Spleen (tissue), 11 donors: ENCODE measurements at regions not wholly inside any gene's neighbourhood (a gene's known extent, or its start where the extent isn't known, plus 50 kb on each side); places are given as distances from the start of the nearest gene placed in this dataset.

Experiments
- DNase-seq: peaks from one replicate; pipeline ENCODE4 v3.0.0-alpha.2; 2020
- H3K27ac ChIP-seq, 8 donors: fragments of 200-600 bp; sonication (generic) in 7 of 8; 1 replicate in 4 of 8; 2 replicates in 4 of 8; pipeline versions ENCODE4 v1.5.0 to v1.8.0; 2016 to 2021; ENCODE audit warnings: inconsistent platforms in 4 of 8, mild to moderate bottlenecking in 4 of 8, moderate library complexity in 1 of 8
- H3K27me3 ChIP-seq, 7 donors: fragments of 200-600 bp; sonication (generic) in 6 of 7; replicated peaks in 1 of 7; 1 replicate in 4 of 7; 2 replicates in 3 of 7; pipeline versions ENCODE4 v1.5.0 to v1.8.0; 2016 to 2021; ENCODE audit warnings: inconsistent platforms in 3 of 7, mild to moderate bottlenecking in 1 of 7
- H3K36me3 ChIP-seq, 6 donors: fragments of 200-600 bp; sonication (generic) in 5 of 6; 1 replicate in 4 of 6; 2 replicates in 2 of 6; pipeline versions ENCODE4 v1.5.0 to v1.8.0; 2016 to 2021; ENCODE audit warnings: inconsistent platforms in 2 of 6
- H3K4me1 ChIP-seq, 6 donors: fragments of 200-600 bp; sonication (generic) in 5 of 6; 1 replicate in 3 of 6; 2 replicates in 3 of 6; pipeline versions ENCODE4 v1.5.0 to v1.8.0; 2016 to 2021; ENCODE audit warnings: inconsistent platforms in 3 of 6
- H3K4me3 ChIP-seq, 8 donors: fragments of 200-600 bp; sonication (generic) in 7 of 8; 1 replicate in 4 of 8; 2 replicates in 4 of 8; pipeline versions ENCODE4 v1.5.0 to v1.8.0; 2016 to 2021; ENCODE audit warnings: inconsistent platforms in 4 of 8, mild to moderate bottlenecking in 4 of 8, moderate library complexity in 2 of 8
- H3K9me3 ChIP-seq, 8 donors: fragments of 200-600 bp; sonication (generic) in 7 of 8; 1 replicate in 4 of 8; 2 replicates in 4 of 8; pipeline versions ENCODE4 v1.5.0 to v1.8.0; 2016 to 2021; ENCODE audit warnings: inconsistent platforms in 4 of 8
- POLR2A ChIP-seq, 3 donors: fragments of 450-650 bp; IDR thresholded peaks; one replicate each; pipeline ENCODE4 v1.5.1; 2017; ENCODE audit warnings: antibody characterized with exemption in 3 of 3, mild to moderate bottlenecking in 1 of 3
- POLR2AphosphoS5 ChIP-seq, 3 donors: sonication (generic); formaldehyde crosslinking; IDR thresholded peaks; one replicate each; pipeline ENCODE4 v1.5.1; 2017; ENCODE audit warnings: antibody characterized with exemption in 3 of 3
- WGBS, 5 donors: extraction: QIAGEN DNeasy Blood & Tissue Kit in 3 of 5; methylation state at CpG; one replicate each; pipeline versions ENCODE4 v1.1.5 to v1.1.7; 2013 to 2018; 5-methylcytosine and 5-hydroxymethylcytosine counted together
- intact Hi-C: fragments of 100-400 bp; cut with DNase I; formaldehyde crosslinking; loops from one replicate; pipeline ENCODE4 v1.15.0; 2023; ENCODE audit warnings: low total_unique reads
- TF ChIP-seq, protein P1 (sequence below), 11 experiments: fragments of 200-600 bp in 7 of 11; fragments of 450-650 bp in 4 of 11; sonication (generic) in 4 of 11; IDR thresholded peaks in 8 of 11; conservative IDR thresholded peaks in 3 of 11; 1 replicate in 7 of 11; 2 replicates in 4 of 11; pipeline versions ENCODE4 v1.4.0 to v1.8.0; 2016 to 2021; ENCODE audit warnings: antibody characterized with exemption in 11 of 11, inconsistent platforms in 4 of 11, mild to moderate bottlenecking in 1 of 11
- donor health status: healthy with polysubstance abuse.
- donor health status: DM: no; HTN: no; CAD: no; lungs with moderate emphysema.
- donor health status: DM: no; HTN: no; CAD: no.
- donor health status: Bipolar disorder and iron deficiency.
- donor health status: healthy.
- donor health status: DM: no; HTN: no; CAD: no.
- donor health status: DM: yes; HTN: yes; CAD: no.

DNA sequence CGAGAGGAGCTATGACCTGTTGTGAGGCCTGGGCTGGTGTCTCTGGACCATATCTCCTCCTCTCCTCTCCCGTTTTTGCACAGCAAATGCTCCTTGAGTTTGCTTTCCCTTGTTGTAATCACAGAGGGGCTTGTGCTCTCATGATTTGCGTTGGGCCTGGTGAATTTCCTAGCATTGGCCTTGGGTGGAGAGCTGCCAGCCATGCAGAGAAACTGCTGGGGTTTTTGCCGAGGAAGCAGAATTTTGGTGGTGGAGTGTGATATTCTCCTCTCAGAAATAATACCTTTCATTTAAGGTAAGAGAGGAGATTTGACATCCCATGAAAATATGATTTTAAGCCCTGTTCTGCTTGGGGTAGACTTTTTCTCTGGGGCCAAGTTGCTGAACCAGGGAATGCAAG is 175.7 kb upstream of the CADM1 start:
- 60 to 70% (median 65%) methylated on average over 4 of the region's 4 CpGs for WGBS, 5 donors
- no peaks in the 10 kb centered on the region for H3K36me3 ChIP-seq
- no peaks in the 10 kb centered on the region for H3K9me3 ChIP-seq
- no peaks in the 10 kb centered on the region for H3K4me1 ChIP-seq
- DNase-seq, result no peak
- no peak overlapping the region for H3K4me3 ChIP-seq
- TF ChIP-seq, protein P1, sequence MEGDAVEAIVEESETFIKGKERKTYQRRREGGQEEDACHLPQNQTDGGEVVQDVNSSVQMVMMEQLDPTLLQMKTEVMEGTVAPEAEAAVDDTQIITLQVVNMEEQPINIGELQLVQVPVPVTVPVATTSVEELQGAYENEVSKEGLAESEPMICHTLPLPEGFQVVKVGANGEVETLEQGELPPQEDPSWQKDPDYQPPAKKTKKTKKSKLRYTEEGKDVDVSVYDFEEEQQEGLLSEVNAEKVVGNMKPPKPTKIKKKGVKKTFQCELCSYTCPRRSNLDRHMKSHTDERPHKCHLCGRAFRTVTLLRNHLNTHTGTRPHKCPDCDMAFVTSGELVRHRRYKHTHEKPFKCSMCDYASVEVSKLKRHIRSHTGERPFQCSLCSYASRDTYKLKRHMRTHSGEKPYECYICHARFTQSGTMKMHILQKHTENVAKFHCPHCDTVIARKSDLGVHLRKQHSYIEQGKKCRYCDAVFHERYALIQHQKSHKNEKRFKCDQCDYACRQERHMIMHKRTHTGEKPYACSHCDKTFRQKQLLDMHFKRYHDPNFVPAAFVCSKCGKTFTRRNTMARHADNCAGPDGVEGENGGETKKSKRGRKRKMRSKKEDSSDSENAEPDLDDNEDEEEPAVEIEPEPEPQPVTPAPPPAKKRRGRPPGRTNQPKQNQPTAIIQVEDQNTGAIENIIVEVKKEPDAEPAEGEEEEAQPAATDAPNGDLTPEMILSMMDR (IDR thresholded peaks at IDR 0.05 in 8 of 11, conservative IDR thresholded peaks at IDR 0.05 in 3 of 11), result no peak
- TF ChIP-seq POLR2A (IDR thresholded peaks at IDR 0.05), result no peak
- TF ChIP-seq POLR2AphosphoS5 (IDR thresholded peaks at IDR 0.05), result no peak
- intact Hi-C loops, result no loop called here
- H3K27ac ChIP-seq, result no peak overlapping the region
- no peaks in the 10 kb centered on the region for H3K27me3 ChIP-seq

DNA sequence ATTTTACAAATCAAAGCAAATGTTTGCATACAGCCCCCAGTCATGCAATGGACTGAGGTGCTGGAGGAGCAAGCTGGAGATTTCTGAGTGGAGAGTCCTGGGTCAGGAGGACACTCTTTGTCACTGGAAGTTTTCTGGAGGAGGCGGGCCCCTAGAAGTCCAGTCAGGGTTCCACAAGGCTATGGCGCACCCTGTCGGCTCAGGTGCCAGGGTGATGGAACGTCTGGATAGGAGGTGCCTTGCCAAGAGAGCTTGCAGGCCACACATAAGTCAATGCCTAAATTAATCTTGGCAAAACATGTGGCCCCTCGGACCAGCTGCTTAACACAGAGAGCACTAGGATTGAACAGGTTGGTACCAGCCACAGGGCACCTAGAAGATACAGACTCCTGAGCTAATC is 174.7 kb upstream of the CADM1 start:
- H3K4me1 ChIP-seq, result no peaks in the 10 kb centered on the region
- DNase-seq, result no peak

DNA sequence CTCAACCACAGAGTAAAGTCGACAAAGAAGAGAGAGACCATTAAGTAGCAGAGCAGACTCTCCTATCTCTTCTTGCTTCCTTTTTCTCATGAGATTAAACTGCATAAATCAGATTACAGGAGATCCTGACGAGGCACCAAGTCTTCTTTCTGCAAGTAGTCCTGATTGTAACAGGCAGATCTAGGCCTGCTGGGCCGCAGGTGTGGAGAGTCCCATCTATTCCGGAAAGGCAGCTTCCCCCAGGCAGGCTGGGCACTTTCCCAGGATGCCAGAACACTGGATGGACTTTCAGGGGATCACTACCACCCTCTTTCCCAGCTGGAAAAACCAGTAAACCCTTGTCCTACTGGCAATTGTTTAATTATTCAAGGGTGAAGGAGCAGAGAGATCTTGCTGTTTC is 173.0 kb upstream of the CADM1 start:
- H3K27me3 ChIP-seq, result no peaks in the 10 kb centered on the region
- H3K27ac ChIP-seq, result no peak overlapping the region
- H3K4me1 ChIP-seq, result no peaks in the 10 kb centered on the region
- intact Hi-C loops, result no loop called here
- TF ChIP-seq POLR2A (IDR thresholded peaks at IDR 0.05) (no peak), POLR2AphosphoS5 (IDR thresholded peaks at IDR 0.05) (no peak)
- TF ChIP-seq, protein P1 (IDR thresholded peaks at IDR 0.05 in 8 of 11, conservative IDR thresholded peaks at IDR 0.05 in 3 of 11), result no peak
- no peaks in the 10 kb centered on the region for H3K36me3 ChIP-seq
- 74 to 88% (median 79%) methylated on average over 4 of the region's 4 CpGs for WGBS, 5 donors
- no peaks in the 10 kb centered on the region for H3K9me3 ChIP-seq
- no peak for DNase-seq
- H3K4me3 ChIP-seq, result no peak overlapping the region

More for the DNA sequence above, 174.7 kb upstream of the CADM1 start:
- Histone ChIP-seq H3K9me3 (no peaks in the 10 kb centered on the region), H3K4me3 (no peak overlapping the region), H3K27me3 (no peaks in the 10 kb centered on the region), H3K36me3 (no peaks in the 10 kb centered on the region), H3K27ac (no peak overlapping the region)
- intact Hi-C loops, result no loop called here
- TF ChIP-seq, protein P1 (IDR thresholded peaks at IDR 0.05 in 8 of 11, conservative IDR thresholded peaks at IDR 0.05 in 3 of 11), result no peak
- TF ChIP-seq POLR2A (IDR thresholded peaks at IDR 0.05), result no peak
- no peak for TF ChIP-seq POLR2AphosphoS5 (IDR thresholded peaks at IDR 0.05)
- 76 to 85% (median 77%) methylated on average over 4 to 5 of the region's 5 CpGs for WGBS, 5 donors

- H3K36me3 ChIP-seq, result no peaks in the 10 kb centered on the region
- H3K4me3 ChIP-seq, result no peak overlapping the region
- TF ChIP-seq POLR2A (IDR thresholded peaks at IDR 0.05), result no peak
- no peak for TF ChIP-seq POLR2AphosphoS5 (IDR thresholded peaks at IDR 0.05)
- TF ChIP-seq, protein P1 (IDR thresholded peaks at IDR 0.05 in 8 of 11, conservative IDR thresholded peaks at IDR 0.05 in 3 of 11), result no peak
- no peaks in the 10 kb centered on the region for H3K27me3 ChIP-seq
- no peaks in the 10 kb centered on the region for H3K9me3 ChIP-seq
- intact Hi-C loops, result no loop called here
- no peaks in the 10 kb centered on the region for H3K4me1 ChIP-seq
- no peak for DNase-seq
- no peak overlapping the region for H3K27ac ChIP-seq
- WGBS, 5 donors, result 83 to 90% (median 88%) methylated on average over 4 of the region's 4 CpGs
Measured at GRCh38 chr11:115676768-115677167, 172.6 kb upstream of the CADM1 start.
